HCT116 (cell line): ENCODE measurements at regions not wholly inside any gene's neighbourhood (a gene's known extent, or its start where the extent isn't known, plus 50 kb on each side); places are given as distances from the start of the nearest gene placed in this dataset.

ENCODE experiments used
- ATAC-seq: fragments of 200-7000 bp; cut with Tn5 transposase; 2 replicates; pipeline ENCODE4 v1.9.1; 2020; ENCODE audit warnings: mild to moderate bottlenecking, moderate library complexity
- BruUV-seq: library from RNA; stranded (reverse); fragments of 400-500 nt; replicated peaks from 2 replicates; lab custom pipeline; 2021; lab: Mats Ljungman, UMichigan
- CTCF ChIA-PET: fragments of 300-600 bp; sonication (Branson Sonifier 250); formaldehyde crosslinking; loops from one replicate; lab custom pipeline; 2021; ENCODE audit warnings: antibody characterized with exemption; lab: Charles Lee
- POLR2A ChIA-PET: fragments of 300-600, 350-600 bp; sonication (Branson Sonifier 250); formaldehyde crosslinking; loops from one replicate; lab custom pipeline; 2021; ENCODE audit warnings: antibody characterized with exemption; lab: Charles Lee
- RAD21 ChIA-PET, 2 experiments: fragments of 300-600 bp; sonication (Branson Sonifier 250); formaldehyde crosslinking; loops; one replicate each; lab custom pipeline; 2023; ENCODE audit warnings: low total read pairs in 2 of 2; ENCODE audit not compliant: uncharacterized antibody in 2 of 2, unreplicated experiment in 2 of 2, low non-redundant PET in 1 of 2; lab: Charles Lee
- DNase-seq: peaks from one replicate; pipeline ENCODE4 v3.0.0-alpha.2; 2010; ENCODE audit warnings: low read depth, low spot score
- H2AFZ ChIP-seq: fragments of 200-600 bp; shearing (Covaris generic), sonication (generic); 2 replicates; pipeline ENCODE4 v1.6.1; 2017; ENCODE audit warnings: low read depth, mixed run types, mixed read lengths, antibody characterized with exemption, low read length; ENCODE audit not compliant: poor library complexity, severe bottlenecking
- H3K27ac ChIP-seq: 2 replicates; pipeline ENCODE4 v1.5.1; 2012; ENCODE audit warnings: low read depth, low read length
- H3K27me3 ChIP-seq: fragments of 200-600 bp; sonication (generic); 2 replicates; pipeline ENCODE4 v1.6.1; 2016; ENCODE audit warnings: mixed run types, low read length, mixed read lengths; ENCODE audit not compliant: insufficient read depth
- H3K36me3 ChIP-seq, 2 experiments: fragments of 200-500 bp in 1 of 2; fragments of 200-600 bp in 1 of 2; sonication (Bioruptor generic) in 1 of 2; sonication (generic) in 1 of 2; 2 replicates each; pipeline versions ENCODE4 v1.5.1 to v1.6.1; 2014 to 2016; ENCODE audit warnings: low read length in 2 of 2, inconsistent platforms in 1 of 2, mixed read lengths in 1 of 2, mixed run types in 1 of 2; ENCODE audit not compliant: insufficient read depth in 2 of 2, control insufficient read depth in 1 of 2
- H3K4me1 ChIP-seq, 2 experiments: fragments of 200-600 bp in 1 of 2; sonication (generic) in 1 of 2; 2 replicates each; pipeline versions ENCODE4 v1.5.1 to v1.6.1; 2012 to 2017; ENCODE audit warnings: low read length in 2 of 2, inconsistent platforms in 1 of 2, mild to moderate bottlenecking in 1 of 2, mixed read lengths in 1 of 2, mixed run types in 1 of 2, moderate library complexity in 1 of 2; ENCODE audit not compliant: insufficient read depth in 2 of 2, control insufficient read depth in 1 of 2
- H3K4me2 ChIP-seq: fragments of 200-600 bp; sonication (generic); 2 replicates; pipeline ENCODE4 v1.6.1; 2017; ENCODE audit warnings: mixed run types, low read length, mixed read lengths
- H3K4me3 ChIP-seq, 2 experiments: fragments of 200-600 bp in 1 of 2; sonication (generic) in 1 of 2; replicated peaks in 1 of 2; 2 replicates each; pipeline ENCODE4 v1.5.1; 2011 to 2016; ENCODE audit warnings: low read length in 2 of 2, control low read depth in 1 of 2, low read depth in 1 of 2, mild to moderate bottlenecking in 1 of 2, mixed read lengths in 1 of 2, mixed run types in 1 of 2
- H3K79me2 ChIP-seq: fragments of 200-600 bp; sonication (generic); 2 replicates; pipeline ENCODE4 v1.6.1; 2017; ENCODE audit warnings: mild to moderate bottlenecking, mixed run types, low read length, moderate library complexity, mixed read lengths; ENCODE audit not compliant: insufficient read depth
- H3K9ac ChIP-seq: fragments of 200-600 bp; sonication (generic); 2 replicates; pipeline ENCODE4 v1.6.1; 2016; ENCODE audit warnings: low read length, mixed read lengths
- H3K9me2 ChIP-seq: fragments of 200-600 bp; sonication (generic), shearing (Covaris generic); 2 replicates; pipeline ENCODE4 v1.6.1; 2017; ENCODE audit warnings: mixed run types, mild to moderate bottlenecking, moderate library complexity; ENCODE audit not compliant: insufficient read depth
- H3K9me3 ChIP-seq, 2 experiments: fragments of 200-500 bp in 1 of 2; fragments of 200-600 bp in 1 of 2; sonication (Bioruptor generic) in 1 of 2; sonication (generic) in 1 of 2; 2 replicates each; pipeline ENCODE4 v1.6.1; 2014 to 2017; ENCODE audit warnings: low read length in 2 of 2, mixed read lengths in 2 of 2, inconsistent platforms in 1 of 2, low read depth in 1 of 2, mild to moderate bottlenecking in 1 of 2, mixed run types in 1 of 2, moderate library complexity in 1 of 2; ENCODE audit not compliant: control insufficient read depth in 1 of 2, insufficient read depth in 1 of 2
- H4K20me1 ChIP-seq: fragments of 200-600 bp; sonication (generic), shearing (Covaris generic); 2 replicates; pipeline ENCODE4 v1.6.1; 2017; ENCODE audit warnings: mixed run types, mild to moderate bottlenecking, moderate library complexity; ENCODE audit not compliant: insufficient read depth
- FOSL1 ChIP-seq: IDR thresholded peaks from 2 replicates; pipeline ENCODE4 v1.6.1; 2012; ENCODE audit warnings: low read depth
- MAX ChIP-seq: IDR thresholded peaks from 2 replicates; pipeline ENCODE4 v1.6.1; 2012
- POLR2A ChIP-seq: IDR thresholded peaks from 2 replicates; pipeline ENCODE4 v1.7.0; 2011; ENCODE audit warnings: borderline replicate concordance; ENCODE audit not compliant: insufficient read depth, insufficient read length; ENCODE audit errors: extremely low read depth
- POLR2AphosphoS5 ChIP-seq: IDR thresholded peaks from 2 replicates; pipeline ENCODE4 v1.6.1; 2011; ENCODE audit warnings: mild to moderate bottlenecking, low read depth, low read length, moderate library complexity
- SIN3A ChIP-seq: IDR thresholded peaks from 2 replicates; pipeline ENCODE4 v1.6.1; 2012; ENCODE audit warnings: low read depth
- SRF ChIP-seq: IDR thresholded peaks from 2 replicates; pipeline ENCODE4 v1.6.1; 2012; ENCODE audit warnings: low read depth
- TCF7L2 ChIP-seq: IDR thresholded peaks from 2 replicates; pipeline ENCODE4 v1.7.0; 2011; ENCODE audit warnings: borderline replicate concordance, inconsistent platforms; ENCODE audit not compliant: insufficient read depth, insufficient read length; ENCODE audit errors: extremely low read depth
- ZNF274 ChIP-seq: fragments of 200-500 bp; sonication (Bioruptor generic); IDR thresholded peaks from 2 replicates; pipeline ENCODE4 v1.6.1; 2014; ENCODE audit warnings: mild to moderate bottlenecking, low read depth, low read length, inconsistent platforms
- intact Hi-C: fragments of 100-400 bp; cut with micrococcal nuclease; formaldehyde crosslinking; loops from 2 replicates; pipeline ENCODE4 v1.10.0; 2022
- TF ChIP-seq, protein P1 (sequence below): IDR thresholded peaks from 2 replicates; pipeline ENCODE4 v1.6.1; 2012; ENCODE audit warnings: low read depth

DNA sequence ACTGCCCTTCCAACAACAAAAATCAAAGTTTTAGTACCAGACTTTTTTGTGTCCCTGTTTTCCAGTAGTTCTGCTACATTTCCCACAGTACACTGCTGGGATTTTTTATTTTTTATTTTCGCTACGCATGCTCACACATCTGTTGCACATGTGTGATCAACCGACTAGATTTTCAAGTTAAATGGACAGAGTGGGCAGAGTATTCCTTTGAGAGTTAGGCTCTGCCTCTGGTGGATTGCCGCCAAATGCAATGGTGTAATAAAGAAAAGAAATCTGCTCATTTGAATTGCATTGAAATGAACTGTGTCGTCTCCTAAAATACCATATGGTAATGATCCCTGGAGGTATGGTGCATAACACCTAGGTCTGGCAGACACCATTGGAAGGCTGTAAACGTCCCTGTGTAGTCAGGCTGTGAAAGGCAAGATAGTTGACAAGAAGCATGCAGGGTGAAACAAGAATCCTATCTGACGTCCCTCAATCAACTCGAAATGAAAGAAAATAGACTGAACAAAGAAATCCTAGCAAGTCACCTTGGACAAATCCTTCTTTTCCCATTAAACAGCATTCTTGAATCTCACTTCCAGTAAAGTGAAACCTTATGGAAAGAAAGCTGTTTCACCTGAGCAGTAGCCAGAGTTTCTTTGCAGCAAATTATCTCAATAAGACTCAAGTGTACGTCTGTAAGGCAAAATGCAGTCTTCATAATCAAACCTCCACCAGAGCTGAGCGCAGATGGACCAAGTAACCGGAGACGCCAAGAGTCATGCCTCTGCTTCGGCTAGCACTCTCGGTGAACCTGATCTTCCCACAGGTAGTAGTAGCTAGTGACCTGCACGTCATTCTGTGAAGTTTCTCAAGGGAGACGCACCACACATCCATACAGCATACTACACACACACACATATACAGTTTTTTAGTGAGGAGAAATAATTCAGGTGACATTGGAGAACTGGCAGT lies 357.3 kb downstream of the CRPPA start:
- BruUV-seq: no TSS peak

GRCh38 chr7:16063221-16063620 lies 358.1 kb downstream of the CRPPA start:
- H3K4me3 ChIP-seq: no peak overlapping the region
- ATAC-seq (no peak), DNase-seq (no peak)
- CTCF ChIA-PET: no interaction called here
- H4K20me1 ChIP-seq: no peaks in the 10 kb centered on the region
- no peaks in the 10 kb centered on the region for H3K36me3 ChIP-seq
- no peaks in the 10 kb centered on the region for H3K27me3 ChIP-seq
- no peak overlapping the region for H2AFZ ChIP-seq
- TF ChIP-seq POLR2AphosphoS5: no peak
- TF ChIP-seq SIN3A: no peak
- TF ChIP-seq, protein P1, sequence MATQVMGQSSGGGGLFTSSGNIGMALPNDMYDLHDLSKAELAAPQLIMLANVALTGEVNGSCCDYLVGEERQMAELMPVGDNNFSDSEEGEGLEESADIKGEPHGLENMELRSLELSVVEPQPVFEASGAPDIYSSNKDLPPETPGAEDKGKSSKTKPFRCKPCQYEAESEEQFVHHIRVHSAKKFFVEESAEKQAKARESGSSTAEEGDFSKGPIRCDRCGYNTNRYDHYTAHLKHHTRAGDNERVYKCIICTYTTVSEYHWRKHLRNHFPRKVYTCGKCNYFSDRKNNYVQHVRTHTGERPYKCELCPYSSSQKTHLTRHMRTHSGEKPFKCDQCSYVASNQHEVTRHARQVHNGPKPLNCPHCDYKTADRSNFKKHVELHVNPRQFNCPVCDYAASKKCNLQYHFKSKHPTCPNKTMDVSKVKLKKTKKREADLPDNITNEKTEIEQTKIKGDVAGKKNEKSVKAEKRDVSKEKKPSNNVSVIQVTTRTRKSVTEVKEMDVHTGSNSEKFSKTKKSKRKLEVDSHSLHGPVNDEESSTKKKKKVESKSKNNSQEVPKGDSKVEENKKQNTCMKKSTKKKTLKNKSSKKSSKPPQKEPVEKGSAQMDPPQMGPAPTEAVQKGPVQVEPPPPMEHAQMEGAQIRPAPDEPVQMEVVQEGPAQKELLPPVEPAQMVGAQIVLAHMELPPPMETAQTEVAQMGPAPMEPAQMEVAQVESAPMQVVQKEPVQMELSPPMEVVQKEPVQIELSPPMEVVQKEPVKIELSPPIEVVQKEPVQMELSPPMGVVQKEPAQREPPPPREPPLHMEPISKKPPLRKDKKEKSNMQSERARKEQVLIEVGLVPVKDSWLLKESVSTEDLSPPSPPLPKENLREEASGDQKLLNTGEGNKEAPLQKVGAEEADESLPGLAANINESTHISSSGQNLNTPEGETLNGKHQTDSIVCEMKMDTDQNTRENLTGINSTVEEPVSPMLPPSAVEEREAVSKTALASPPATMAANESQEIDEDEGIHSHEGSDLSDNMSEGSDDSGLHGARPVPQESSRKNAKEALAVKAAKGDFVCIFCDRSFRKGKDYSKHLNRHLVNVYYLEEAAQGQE: no peak
- TF ChIP-seq POLR2A: no peak
- no peak for TF ChIP-seq ZNF274
- no peak for TF ChIP-seq SRF
- no peak for TF ChIP-seq TCF7L2
- TF ChIP-seq FOSL1: no peak
- H3K9me2 ChIP-seq: no peaks in the 10 kb centered on the region
- POLR2A ChIA-PET: no interaction called here
- no TSS peak for BruUV-seq
- H3K4me1 ChIP-seq: peaks cover 0 to 5% of the 10 kb centered on the region in 2 experiments; a peak in 2 of 4 replicates
- H3K9ac ChIP-seq: no peak overlapping the region
- H3K79me2 ChIP-seq: no peaks in the 10 kb centered on the region
- intact Hi-C loops: loop anchor here (10.0 kb wide), 1 partner anchor 858 kb away; no protein-coding TSS in a partner anchor
- no peak overlapping the region for H3K27ac ChIP-seq
- RAD21 ChIA-PET: no interaction called here
- H3K4me2 ChIP-seq: no peak overlapping the region
- no peaks in the 10 kb centered on the region for H3K9me3 ChIP-seq

More for the DNA sequence above, 357.3 kb downstream of the CRPPA start:
- no peaks in the 10 kb centered on the region for H3K79me2 ChIP-seq
- POLR2A ChIA-PET: no interaction called here
- peaks cover 0 to 5% of the 10 kb centered on the region in 2 experiments; a peak in 2 of 4 replicates for H3K4me1 ChIP-seq
- RAD21 ChIA-PET: no interaction called here
- ATAC-seq (no peak), DNase-seq (no peak)
- intact Hi-C loops: loop anchor here (10.0 kb wide), 1 partner anchor 859 kb away; no protein-coding TSS in a partner anchor
- no peak overlapping the region for H3K4me3 ChIP-seq
- H3K27ac ChIP-seq: no peak overlapping the region
- CTCF ChIA-PET: no interaction called here
- no peaks in the 10 kb centered on the region for H3K36me3 ChIP-seq
- no peak for TF ChIP-seq FOSL1
- TF ChIP-seq SIN3A: no peak
- TF ChIP-seq MAX: no peak
- no peak for TF ChIP-seq TCF7L2
- H3K9ac ChIP-seq: no peak overlapping the region
- no peaks in the 10 kb centered on the region for H4K20me1 ChIP-seq
- H3K9me2 ChIP-seq: no peaks in the 10 kb centered on the region
- H3K4me2 ChIP-seq: no peak overlapping the region
- no peak overlapping the region for H2AFZ ChIP-seq
- no peaks in the 10 kb centered on the region for H3K9me3 ChIP-seq
- H3K27me3 ChIP-seq: no peaks in the 10 kb centered on the region
